ENCODE measurements at regions not wholly inside any gene's neighbourhood (a gene's known extent, or its start where the extent isn't known, plus 50 kb on each side); places are given as distances from the start of the nearest gene placed in this dataset.

- ChIA-PET CTCF (no interaction called here), RAD21 (ENCODE audit: unreplicated experiment) (no interaction called here), POLR2A (no interaction called here), SMC1A (ENCODE audit: uncharacterized antibody, unreplicated experiment) (no interaction called here)
- no TSS peak for BruUV-seq (replicated peaks)
- no peaks in the 10 kb centered on the region for H3K79me2 ChIP-seq (ENCODE audit: control insufficient read depth, insufficient read depth, low read length)
- H3K9me3 ChIP-seq (replicated peaks; ENCODE audit: control insufficient read depth, insufficient read depth, low read length): no peaks in the 10 kb centered on the region
- no peak for FAIRE-seq
- no peaks in the 10 kb centered on the region for H4K20me1 ChIP-seq (ENCODE audit: control insufficient read depth, insufficient read depth)
- H3K4me1 ChIP-seq (ENCODE audit: control insufficient read depth, insufficient read depth, low read length): no peaks in the 10 kb centered on the region
- H3K4me3 ChIP-seq: no peak overlapping the region
- 31% methylated on average over 1 of the region's 1 CpG for WGBS (ENCODE audit: insufficient coverage, insufficient replicate concordance, low lambda C conversion rate, missing lambda C conversion rate)
- intact Hi-C loops (cut with micrococcal nuclease; ENCODE audit: unreplicated experiment): no loop called here
- ATAC-seq: no peak
- no peak overlapping the region for H3K4me2 ChIP-seq (ENCODE audit: control insufficient read depth, insufficient read depth)
- no peak overlapping the region for H2AFZ ChIP-seq (ENCODE audit: control insufficient read depth, low read depth, low read length)
- TF ChIP-seq ATF7 (IDR thresholded peaks at IDR 0.05; ENCODE audit: low read depth): no peak
- no peak for TF ChIP-seq SMARCA5 (IDR thresholded peaks at IDR 0.05)
- no peak for TF ChIP-seq STAT3 (IDR thresholded peaks at IDR 0.05; ENCODE audit: low read depth, low read length)
- no peak for TF ChIP-seq SMC3 (IDR thresholded peaks at IDR 0.05; ENCODE audit: borderline replicate concordance, low read length)
- TF ChIP-seq ZNF217 (IDR thresholded peaks at IDR 0.05): no peak
- no peak for TF ChIP-seq NR2C2 (IDR thresholded peaks at IDR 0.05; ENCODE audit: borderline replicate concordance, control insufficient read depth, insufficient read length, low read depth)
- TF ChIP-seq, protein P1, sequence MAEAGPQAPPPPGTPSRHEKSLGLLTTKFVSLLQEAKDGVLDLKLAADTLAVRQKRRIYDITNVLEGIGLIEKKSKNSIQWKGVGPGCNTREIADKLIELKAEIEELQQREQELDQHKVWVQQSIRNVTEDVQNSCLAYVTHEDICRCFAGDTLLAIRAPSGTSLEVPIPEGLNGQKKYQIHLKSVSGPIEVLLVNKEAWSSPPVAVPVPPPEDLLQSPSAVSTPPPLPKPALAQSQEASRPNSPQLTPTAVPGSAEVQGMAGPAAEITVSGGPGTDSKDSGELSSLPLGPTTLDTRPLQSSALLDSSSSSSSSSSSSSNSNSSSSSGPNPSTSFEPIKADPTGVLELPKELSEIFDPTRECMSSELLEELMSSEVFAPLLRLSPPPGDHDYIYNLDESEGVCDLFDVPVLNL (IDR thresholded peaks at IDR 0.05; ENCODE audit: low read depth, low read length): no peak
- TF ChIP-seq ZBTB40 (IDR thresholded peaks at IDR 0.05; ENCODE audit: borderline replicate concordance): no peak
- no peak for TF ChIP-seq STAT1 (conservative IDR thresholded peaks at IDR 0.05)
- no peak for TF ChIP-seq E4F1 (IDR thresholded peaks at IDR 0.05; ENCODE audit: borderline replicate concordance, partially characterized antibody)
- in situ Hi-C loops (cut with MboI): no loop called here
- no peaks in the 10 kb centered on the region for H3K36me3 ChIP-seq (ENCODE audit: control insufficient read depth in 2 of 2, insufficient read depth in 2 of 2, low read length in 1 of 2)
- H3K27ac ChIP-seq (ENCODE audit: control insufficient read depth, insufficient read depth): no peak overlapping the region
- DNase-seq (ENCODE audit: low read depth, low spot score): no peak
- no peak overlapping the region for H3K9ac ChIP-seq (ENCODE audit: control insufficient read depth, insufficient read depth, low read length)
- no peaks in the 10 kb centered on the region for H3K27me3 ChIP-seq (replicated peaks in 1 of 2; ENCODE audit: control insufficient read depth in 2 of 2, insufficient read depth in 2 of 2, low read length in 1 of 2)
Measured at GRCh38 chr13:80841414-80841813, 500.5 kb upstream of the SPRY2 start.

All from GM12878 (cell line).